Islet precursor cell (in vitro differentiated cells): ENCODE measurements at regions not wholly inside any gene's neighbourhood (a gene's known extent, or its start where the extent isn't known, plus 50 kb on each side); places are given as distances from the start of the nearest gene placed in this dataset.

ENCODE experiments used
- DNase-seq: peaks from one replicate; pipeline ENCODE4 v3.0.0-alpha.2; 2018

DNA sequence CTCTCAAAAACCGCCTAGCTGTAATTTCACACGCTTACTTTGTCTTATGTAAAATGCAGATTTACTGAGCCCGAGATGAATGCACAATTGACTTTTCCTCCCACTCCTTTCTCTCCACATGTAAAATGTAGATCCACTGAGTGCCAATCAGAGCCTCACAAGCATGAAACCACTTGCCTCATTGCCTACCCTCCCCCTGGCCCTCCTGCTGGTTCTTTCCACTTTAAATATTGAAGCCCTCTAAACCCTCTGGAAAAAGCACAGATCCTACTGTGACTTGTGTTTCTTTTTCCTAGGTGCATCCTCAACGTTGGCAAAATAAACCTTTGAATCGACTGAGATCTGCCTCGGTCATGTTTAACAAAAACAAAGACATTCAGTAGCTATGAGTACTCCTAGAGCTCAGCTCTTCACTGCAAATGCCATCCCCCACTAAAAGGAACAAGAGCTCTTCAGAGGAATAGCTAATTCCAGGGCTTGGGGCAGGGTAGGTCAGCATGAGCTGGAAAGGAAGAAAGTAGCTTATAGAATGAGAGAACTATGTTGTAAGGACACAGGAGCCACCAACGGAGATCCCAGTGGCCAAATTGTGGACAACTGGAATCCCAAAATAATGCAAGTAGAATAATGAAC lies 365.5 kb upstream of the RUNX1 start:
- DNase-seq: no peak

DNA sequence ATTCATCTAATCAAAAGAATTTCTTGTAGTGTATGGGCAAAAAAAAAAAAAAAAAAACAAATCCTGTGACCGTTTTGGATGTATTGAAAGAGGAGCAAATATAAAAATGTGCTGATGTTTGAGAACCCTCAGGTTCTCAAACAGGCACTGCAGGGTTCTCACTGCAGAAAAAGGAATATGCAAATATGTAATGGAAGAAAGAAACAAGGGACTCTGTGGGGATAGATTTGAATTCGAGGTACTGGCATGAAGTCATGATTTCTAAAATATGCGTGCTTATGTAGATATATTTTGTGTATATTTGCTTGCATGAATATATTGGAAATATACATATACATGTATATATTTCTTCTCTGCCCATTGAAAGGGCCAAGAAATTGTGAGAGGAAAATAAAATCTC lies 365.0 kb upstream of the RUNX1 start:
- DNase-seq: no peak

DNA sequence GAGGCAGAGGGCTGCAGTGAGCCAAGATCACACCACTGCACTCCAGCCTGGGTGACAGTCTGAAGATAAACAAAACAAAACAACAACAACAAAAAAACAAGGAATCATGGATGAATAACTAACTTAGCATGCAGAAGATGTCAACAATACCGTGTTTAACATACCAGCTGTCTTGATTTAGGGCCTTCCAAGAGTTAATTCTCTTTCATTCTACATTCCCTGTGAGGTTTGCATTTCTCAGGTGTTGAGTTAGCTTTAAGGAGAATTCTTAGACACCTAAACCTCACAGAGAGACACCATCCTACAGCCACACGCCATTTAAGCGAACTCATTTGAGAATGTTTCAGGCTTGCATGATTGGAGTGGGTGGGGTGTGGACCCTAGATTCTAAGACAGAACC lies 363.1 kb upstream of the RUNX1 start:
- no peak for DNase-seq

DNA sequence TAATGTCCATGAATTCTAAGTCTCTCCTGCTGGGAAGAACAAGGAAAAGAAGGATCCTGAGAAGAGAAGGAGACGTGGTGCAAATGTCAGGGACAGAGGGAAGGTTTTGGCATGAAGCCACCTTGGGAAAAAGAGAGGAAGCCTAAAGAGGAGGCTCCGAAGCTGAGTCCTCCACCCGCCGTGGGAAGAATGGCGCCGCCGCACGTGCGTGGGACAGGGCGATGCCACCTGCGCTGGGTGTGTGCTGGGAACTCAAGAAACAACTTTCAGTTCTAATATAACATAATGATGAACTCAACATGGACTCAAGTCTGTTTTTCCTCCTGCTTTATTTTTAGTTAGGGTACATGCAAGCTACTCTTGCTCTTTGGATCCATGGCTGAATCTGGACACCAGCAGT lies 362.3 kb upstream of the RUNX1 start:
- no peak for DNase-seq

DNA sequence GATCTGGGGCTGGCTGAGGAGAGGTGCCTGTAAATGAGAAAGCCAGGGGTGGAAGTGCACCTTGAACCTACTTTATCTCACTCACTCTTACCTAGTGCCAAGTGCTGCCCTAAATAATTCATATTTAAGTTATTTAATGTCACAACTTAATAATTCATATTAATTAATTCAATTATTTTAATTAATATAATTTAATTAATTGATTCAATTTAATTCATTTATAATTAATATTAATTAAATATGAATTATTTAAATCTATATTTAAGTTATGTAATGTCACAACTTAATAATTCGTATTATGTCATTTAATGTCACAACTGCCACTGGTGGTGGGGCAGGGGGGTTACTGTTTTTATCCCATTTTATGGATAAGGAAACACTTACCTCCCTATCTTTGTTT lies 361.6 kb upstream of the RUNX1 start:
- DNase-seq: no peak

DNA sequence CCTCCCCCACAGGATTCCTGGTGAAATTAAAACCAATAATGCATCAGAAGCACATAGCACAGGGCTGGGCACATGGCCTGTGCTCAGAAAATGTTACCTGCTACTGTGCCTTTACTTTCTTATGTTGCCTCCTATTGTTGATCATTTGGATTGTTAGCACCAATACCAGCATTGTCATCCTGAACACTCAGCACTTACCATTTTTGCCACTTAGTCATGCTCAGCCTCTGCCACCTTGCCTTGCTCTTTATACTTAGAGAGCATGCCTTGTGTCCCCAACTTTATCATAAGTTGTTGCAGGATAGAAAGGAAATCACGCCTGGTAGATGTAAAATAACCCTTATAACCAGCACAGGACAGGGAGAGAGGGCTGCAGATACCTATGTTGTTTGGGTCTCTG lies 361.0 kb upstream of the RUNX1 start:
- no peak for DNase-seq

DNA sequence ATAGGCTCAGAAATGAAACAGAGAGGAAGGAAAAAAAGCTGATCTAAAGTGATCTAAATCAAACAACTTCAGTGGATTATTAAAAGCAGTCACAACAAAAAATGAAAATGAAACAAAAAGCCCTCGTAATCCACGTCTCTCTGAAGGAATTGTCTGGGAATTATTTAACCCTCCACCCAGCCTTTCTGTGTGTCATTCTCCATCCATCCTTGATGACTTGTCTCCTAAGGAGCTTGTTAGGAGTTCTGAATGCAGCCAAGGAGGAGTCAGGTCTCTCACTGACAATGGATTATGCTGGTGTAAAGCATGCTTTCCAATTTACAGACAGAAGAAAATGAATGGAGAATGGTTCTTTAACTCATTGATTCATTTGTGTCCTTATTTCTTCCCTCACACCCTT lies 359.3 kb upstream of the RUNX1 start:
- no peak for DNase-seq

DNA sequence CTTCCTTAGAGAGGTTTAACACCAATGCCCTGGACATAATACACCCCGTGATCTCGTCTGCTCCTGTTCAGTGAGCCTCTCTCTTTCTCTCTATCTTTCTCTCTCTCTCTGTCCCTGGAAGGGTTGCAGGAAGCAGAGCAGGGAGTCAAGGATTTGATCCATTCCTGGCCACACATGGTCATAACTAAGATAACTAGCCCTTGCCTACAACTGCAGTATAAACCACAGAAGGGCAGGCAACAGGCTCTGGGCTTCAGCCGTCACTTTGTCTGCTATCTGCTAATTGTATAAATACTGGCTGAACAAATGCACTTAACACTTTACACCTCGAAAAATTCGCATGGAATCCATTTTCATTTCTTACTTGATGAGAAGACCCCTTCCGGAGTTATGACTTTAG lies 357.5 kb upstream of the RUNX1 start:
- no peak for DNase-seq

DNA sequence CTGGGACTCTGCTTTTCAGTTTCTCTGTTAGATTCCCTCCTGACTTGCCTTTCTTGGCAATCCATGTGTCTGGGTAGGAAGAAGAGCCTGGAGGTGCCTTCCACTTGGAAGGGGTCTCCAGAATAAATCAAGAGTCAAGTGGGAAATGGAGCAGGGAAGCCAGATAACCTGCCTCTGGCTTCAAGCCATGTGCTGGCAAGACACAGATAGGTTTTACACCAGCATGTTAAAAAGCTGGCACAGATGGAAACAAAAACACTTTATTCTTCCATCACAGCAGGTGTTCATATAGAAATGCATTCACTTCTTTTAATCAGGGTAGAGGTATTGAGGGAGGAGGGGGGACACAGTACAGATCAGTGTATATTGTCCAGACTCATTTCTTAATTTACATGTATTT lies 356.9 kb upstream of the RUNX1 start:
- DNase-seq: no peak

DNA sequence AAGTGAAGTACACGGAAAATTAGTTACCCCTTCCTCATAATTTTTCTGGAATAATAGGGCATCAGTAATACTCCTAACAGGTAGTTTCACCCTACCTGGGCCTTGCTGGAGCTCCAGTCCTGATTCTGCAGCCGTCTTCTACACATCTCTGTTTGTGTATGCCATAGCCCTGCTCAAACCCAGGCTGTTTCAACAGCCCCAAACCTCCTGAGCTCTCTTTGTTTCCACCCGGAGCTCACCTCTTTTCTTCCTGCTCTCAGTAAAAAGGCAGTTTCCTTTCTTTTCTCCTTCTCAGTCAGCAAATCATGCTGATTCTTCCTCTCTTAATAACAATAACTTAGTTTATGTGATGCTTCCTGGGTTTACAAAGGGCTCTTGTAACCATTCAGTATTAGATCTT lies 355.1 kb upstream of the RUNX1 start:
- no peak for DNase-seq

DNA sequence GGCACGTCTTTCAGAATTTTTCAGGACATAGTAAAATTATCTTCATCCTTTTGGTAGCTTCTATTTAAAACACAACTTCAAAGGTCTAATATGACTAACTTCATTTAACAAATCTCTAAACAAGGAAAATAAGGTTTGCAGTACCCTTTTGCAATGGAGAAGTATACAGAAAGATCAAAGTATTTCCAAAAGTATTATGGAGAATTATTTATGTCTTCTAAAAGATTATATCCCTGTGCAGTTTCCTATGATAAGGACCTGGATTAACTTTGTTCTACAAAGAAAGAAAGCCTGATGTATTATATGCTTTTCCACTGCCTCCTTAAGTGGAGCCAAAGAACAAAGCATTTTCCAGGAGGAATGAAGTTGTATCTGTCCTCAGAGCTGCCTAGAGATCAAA lies 353.0 kb upstream of the RUNX1 start:
- no peak for DNase-seq

DNA sequence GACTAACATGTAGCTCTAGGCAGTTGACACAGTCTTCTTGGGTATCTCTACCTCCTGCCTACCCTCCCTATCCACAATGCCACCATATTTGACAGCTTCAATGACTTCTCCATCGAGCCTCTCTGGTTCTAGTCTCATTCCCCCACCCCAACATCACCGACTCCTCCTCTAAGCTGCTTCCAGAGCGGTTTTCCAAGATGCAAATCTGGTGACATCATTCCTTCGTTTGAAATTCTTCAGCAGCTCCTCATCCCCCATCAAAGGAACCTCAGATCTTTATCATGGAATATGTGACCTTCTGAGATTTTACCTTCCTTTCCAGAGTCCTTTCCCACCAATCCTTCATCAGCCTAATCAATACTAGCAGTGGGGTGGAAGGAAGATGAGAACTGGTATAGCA lies 352.4 kb upstream of the RUNX1 start:
- peak; percentile 77 for DNase-seq

DNA sequence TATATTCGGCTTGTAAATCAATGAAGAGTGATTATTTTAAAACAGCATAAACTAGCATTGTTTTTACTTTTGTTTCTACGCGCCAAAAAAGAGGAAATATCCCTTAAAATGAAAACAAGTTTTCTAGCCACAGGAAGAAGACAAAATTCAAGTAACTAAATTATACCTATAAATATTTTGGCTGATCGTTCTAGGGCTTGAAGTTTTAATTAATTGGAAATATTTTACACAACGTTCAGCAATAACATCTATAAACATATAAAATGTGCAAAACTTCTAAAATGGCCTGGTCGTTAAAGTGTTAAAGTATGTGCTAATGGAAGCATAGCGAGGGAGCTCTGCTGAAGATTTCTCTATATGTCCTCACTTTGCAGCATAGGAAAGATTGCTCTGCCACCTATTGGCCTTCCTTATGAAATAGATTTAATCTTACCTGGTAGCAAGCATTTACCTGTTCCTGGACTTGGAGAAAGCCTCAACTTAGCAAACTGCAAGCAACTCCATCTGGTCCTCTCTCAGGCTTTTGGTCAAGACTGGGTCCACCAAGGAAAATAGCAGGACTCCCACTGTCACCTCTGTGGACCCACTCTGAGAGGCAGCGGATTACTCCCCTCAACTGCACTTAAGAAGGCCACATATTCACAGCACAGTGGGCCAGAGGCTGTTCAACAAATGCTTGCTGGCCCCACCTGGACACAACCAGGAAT lies 351.3 kb upstream of the RUNX1 start:
- DNase-seq: peak; percentile 61

DNA sequence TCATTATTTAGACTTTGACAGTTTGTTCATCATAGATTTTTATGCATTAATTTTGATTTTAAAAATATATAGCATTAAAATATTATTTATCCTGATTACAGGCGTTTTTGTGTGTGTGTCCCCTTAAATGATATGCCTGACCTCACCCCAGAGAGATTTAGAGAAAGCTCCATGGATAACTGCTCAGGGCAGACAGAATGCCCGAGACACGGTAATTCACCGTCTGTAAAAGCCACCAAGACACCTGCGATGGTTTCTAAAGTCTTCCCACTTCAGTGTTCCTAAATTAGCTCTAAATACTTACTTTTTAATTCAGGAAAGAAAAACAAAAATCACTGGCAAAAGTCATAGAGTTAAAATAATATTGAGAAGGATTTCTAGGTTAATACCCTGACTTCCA lies 350.6 kb upstream of the RUNX1 start:
- no peak for DNase-seq

DNA sequence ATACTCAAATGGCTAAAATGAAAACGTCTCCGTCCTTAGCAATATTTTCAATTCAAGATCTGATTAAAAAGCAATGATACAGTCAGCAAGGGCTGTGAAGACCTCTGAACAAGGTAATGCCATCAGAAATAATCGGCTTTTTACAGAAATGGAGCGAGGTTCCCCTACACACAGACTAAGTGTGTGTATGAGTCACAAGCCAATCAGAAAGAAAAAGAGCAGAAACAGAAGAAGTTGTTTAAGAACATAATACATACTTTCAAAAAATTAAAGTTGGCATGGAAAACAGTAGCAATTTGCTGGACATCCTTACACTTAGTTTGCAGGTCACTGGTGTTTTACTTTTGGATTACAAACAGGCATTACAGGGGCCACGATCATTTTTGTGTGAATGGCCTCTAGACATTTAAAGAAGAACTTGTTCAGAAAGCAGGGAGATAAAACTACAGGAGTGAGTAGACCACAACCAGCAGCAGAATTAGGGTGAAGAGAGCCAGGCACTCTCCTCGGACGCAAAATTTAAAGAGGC lies 350.0 kb upstream of the RUNX1 start:
- no peak for DNase-seq

DNA sequence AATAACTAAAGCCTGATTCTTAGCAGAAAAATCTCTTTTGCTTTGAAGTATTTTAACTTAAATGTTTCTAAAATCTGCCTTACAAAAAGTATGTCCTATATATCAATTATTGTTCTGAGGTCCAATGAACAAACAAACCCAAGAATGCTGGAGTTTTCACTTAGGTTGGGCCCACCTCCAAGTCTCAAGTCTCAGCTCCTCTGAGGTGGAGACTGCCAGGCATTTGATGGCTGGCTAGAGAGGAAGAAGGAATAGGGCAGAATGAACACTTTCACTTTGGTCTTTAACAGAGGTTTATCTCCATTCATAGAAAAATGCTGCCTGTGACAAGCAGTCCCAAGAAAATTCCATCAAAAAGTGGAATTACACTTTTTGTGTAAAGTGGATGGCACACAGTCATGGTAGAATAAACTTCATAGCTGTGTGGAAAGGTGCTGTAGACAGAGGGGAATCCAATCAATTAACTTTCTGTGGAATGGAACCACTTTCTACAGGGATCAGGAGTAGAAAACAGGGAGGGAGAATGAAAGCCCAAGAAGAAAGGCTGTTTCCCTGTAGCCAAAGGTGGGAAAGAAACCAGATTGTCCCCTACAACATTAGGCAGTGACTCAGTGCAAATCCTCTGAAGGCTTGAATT lies 349.4 kb upstream of the RUNX1 start:
- DNase-seq: no peak

DNA sequence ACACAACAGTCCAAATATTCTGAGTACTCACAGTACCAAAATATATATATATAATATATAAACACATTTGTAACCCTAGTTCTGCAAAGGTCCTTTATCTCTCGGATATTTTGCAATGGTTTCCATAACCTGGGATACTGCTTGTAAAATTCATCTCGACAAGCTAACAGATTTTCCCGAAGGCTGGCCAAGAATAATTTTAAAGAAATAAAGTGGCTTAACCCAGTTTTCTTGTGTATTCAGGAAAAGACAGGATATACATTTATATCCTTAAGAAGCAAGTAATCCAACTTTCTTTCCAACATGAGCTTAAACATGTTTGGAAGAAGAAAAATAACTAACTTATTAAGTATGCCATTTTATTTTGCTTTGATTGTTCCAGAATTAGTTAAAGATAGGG lies 348.7 kb upstream of the RUNX1 start:
- no peak for DNase-seq

DNA sequence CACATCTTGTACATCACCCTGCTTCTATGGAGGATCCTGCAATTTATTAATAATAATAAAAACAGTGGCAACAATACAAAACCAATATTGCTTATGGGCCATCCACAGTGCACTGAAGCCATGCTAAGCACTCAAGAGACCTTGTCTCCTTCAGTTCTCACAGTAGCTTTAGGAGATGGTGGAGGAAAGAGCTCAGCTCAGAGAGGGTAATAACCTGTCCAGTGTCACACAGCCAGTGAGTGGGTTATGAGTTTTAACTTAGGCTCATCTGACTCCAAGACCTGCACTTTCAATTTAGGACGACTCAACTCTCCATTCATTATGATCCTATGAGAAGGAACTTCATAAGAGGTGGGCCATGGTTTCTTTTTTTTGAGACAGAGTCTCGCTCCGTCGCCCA lies 347.6 kb upstream of the RUNX1 start:
- DNase-seq: no peak

DNA sequence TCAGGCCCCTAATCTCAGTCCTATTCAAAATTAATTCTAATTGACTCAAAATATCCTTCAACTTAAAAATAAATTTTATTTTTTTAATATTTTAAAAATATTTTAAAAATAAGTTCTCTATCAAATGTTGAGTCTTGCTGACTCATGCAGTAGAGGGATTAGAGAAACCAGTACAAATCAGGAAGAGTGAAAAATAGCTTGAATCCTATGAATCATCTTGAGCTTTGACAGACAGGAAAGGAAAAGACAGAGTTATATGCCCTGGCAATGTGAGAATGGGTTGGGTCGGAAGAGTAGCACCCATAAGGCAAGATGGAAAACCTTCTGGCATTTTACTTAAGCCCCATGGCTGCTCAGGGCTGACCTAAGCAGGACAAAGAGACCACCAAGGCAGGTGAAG lies 346.6 kb upstream of the RUNX1 start:
- no peak for DNase-seq

DNA sequence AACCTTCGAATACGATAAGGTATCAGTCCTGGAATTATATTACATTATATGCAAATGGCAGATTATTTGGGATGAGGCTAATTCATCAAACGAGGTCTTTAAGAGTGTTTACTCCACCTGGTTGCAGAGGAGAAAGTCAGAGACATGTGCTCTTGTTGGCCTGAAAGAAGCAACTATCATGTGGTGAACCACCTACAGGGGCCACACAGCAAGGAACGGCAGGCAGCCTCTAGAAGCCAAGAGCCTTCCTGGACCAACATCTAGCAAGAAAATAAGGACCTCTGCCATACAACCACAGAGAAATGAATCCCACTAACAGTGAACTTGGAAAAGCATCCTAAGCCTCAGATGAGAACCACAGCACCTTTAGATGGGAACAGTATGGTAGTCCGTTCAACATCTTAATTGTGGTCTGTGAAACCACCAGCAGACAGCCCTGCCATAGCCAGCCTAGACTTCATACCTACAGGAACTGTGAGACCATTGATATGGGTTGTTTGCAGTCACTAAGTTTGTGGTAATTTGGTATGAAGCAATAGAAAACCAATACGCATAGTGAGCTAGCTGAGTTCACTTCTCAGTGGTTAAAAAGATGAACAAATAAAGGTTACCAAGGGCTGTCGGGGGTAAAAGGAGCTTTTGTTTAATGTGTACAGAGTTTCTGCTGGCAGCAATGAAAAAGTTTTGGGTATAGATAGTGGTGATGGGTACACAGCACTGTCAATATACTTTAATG lies 345.7 kb upstream of the RUNX1 start:
- DNase-seq: no peak

DNA sequence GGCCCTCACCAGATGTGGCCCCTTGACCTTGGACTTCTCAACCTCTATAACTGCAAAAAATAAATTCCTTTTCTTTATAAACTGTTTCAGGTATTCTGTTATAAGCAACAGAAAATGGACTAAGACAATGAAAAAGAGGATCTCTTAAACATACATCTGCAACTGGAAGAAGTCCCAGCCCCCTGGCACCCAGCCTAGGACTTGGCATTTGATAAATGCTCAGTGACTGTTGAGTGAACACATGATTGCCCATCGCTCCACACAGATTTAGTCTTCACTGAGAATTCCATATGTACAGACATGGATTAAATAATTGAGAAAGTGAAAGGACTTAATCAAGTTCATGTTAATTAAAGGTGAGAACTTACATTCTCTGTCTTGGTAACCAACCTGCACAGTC lies 344.9 kb upstream of the RUNX1 start:
- no peak for DNase-seq

DNA sequence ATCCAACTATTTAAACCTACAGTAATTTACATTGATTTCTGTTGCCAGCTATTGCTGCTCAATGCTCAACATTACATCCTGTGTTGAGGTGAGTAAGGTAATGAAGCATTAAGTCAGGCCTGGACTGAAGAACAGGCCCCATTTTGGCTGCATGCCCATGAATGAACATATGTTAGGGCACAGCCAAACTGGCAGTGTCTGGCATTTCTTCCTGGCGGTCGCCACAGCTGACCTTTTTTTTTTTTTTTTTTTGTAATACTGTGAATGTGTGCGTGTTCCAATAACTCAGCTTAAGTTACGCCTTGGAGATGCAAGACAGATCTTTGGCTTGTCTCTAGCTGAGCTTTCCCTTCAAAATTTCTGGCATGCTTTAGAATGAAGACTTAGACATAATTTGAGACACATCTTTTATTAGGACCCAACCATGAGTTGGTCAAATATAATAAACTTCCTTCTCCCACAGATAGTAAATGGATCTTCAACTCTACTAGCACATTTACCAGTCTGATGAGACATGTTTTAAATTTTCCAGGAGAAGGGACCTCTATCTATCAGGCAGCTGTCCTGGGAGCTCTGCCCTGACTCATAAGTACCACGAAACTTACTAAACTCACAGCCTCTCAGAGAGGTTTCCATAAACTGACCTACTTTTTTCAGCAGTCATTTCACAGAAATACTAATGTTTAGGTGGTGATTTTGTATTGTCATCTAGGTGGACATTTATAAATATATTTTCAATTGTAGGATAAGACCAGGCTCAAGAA lies 341.1 kb upstream of the RUNX1 start:
- no peak for DNase-seq

DNA sequence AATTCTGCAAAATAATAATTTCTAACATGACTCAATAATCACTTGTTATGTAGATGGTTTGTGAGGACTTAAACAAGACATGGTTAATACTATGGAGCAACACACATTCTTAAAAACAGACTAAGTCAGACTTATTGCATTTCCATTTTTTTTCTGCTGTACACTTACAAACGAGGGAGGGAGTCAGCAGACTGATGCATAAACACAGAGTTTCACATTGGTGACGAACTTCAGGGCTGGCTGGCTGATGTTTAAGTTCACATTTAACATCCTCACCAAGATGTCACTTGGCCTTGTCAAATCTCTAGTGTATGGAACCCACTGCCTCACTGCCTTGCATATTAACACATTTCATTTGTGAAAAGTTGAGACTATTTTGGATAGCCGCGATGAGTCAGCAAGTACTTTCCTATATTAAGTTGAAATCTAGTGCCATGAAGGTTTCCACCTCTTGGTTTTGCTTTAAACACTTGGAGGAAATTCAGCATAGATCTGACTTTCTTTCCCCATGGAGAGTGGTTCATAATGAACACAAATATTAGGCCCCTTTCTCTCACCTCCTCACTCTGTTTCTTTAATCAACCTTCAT lies 337.5 kb upstream of the RUNX1 start:
- DNase-seq: no peak
